H9 (cell line): ENCODE measurements at regions not wholly inside any gene's neighbourhood (a gene's known extent, or its start where the extent isn't known, plus 50 kb on each side); places are given as distances from the start of the nearest gene placed in this dataset.

Source experiments
- DNase-seq: peaks from one replicate; pipeline ENCODE4 v3.0.0-alpha.2; 2017
- H2AFZ ChIP-seq: one replicate; pipeline ENCODE4 v1.6.1; 2013; ENCODE audit warnings: mild to moderate bottlenecking, low read length, control low read depth, moderate library complexity
- H2AK5ac ChIP-seq: 2 replicates; pipeline ENCODE4 v1.6.1; 2013; ENCODE audit warnings: low read length, control low read depth, mixed read lengths; ENCODE audit not compliant: insufficient read length
- H2BK120ac ChIP-seq: one replicate; pipeline ENCODE4 v1.6.1; 2013; ENCODE audit warnings: low read depth, mild to moderate bottlenecking, low read length, control low read depth, inconsistent platforms; ENCODE audit not compliant: poor library complexity, severe bottlenecking
- H2BK12ac ChIP-seq: 2 replicates; pipeline ENCODE4 v1.6.1; 2013; ENCODE audit warnings: low read length, control low read depth, mixed read lengths, low read depth; ENCODE audit not compliant: insufficient read length
- H2BK15ac ChIP-seq: 2 replicates; pipeline ENCODE4 v1.6.1; 2013; ENCODE audit warnings: low read depth, low read length, control low read depth
- H2BK20ac ChIP-seq: one replicate; pipeline ENCODE4 v1.6.1; 2013; ENCODE audit warnings: low read depth, mild to moderate bottlenecking, low read length, control low read depth, inconsistent platforms; ENCODE audit not compliant: poor library complexity, severe bottlenecking
- H2BK5ac ChIP-seq: 2 replicates; pipeline ENCODE4 v1.6.1; 2013; ENCODE audit warnings: low read length, control low read depth, mixed read lengths; ENCODE audit not compliant: insufficient read length
- H3K14ac ChIP-seq: 2 replicates; pipeline ENCODE4 v1.6.1; 2013; ENCODE audit warnings: low read length, control low read depth; ENCODE audit not compliant: insufficient read depth
- H3K18ac ChIP-seq: 2 replicates; pipeline ENCODE4 v1.6.1; 2013; ENCODE audit warnings: low read depth, mild to moderate bottlenecking, mixed read lengths, low read length, control low read depth; ENCODE audit not compliant: insufficient read length
- H3K23ac ChIP-seq: 2 replicates; pipeline ENCODE4 v1.6.1; 2013; ENCODE audit warnings: low read length, control low read depth, mixed read lengths, low read depth; ENCODE audit not compliant: insufficient read length
- H3K23me2 ChIP-seq: 2 replicates; pipeline ENCODE4 v1.6.1; 2013; ENCODE audit warnings: low read depth, mild to moderate bottlenecking, mixed read lengths, low read length, control low read depth; ENCODE audit not compliant: insufficient read length, poor library complexity, severe bottlenecking
- H3K27ac ChIP-seq: 2 replicates; pipeline ENCODE4 v1.5.1; 2013; ENCODE audit warnings: low read length, control low read depth, mixed read lengths, low read depth; ENCODE audit not compliant: insufficient read length
- H3K27me3 ChIP-seq: 2 replicates; pipeline ENCODE4 v1.6.1; 2013; ENCODE audit warnings: low read length, control low read depth, inconsistent platforms; ENCODE audit not compliant: insufficient read depth
- H3K4ac ChIP-seq: 2 replicates; pipeline ENCODE4 v1.6.1; 2013; ENCODE audit warnings: low read depth, mild to moderate bottlenecking, control low read depth, inconsistent platforms, low read length, moderate library complexity
- H3K4me1 ChIP-seq: 2 replicates; pipeline ENCODE4 v1.6.1; 2013; ENCODE audit warnings: low read length, control low read depth, inconsistent platforms; ENCODE audit not compliant: insufficient read depth
- H3K4me2 ChIP-seq: 2 replicates; pipeline ENCODE4 v1.6.1; 2013; ENCODE audit warnings: low read length, control low read depth, mixed read lengths; ENCODE audit not compliant: insufficient read length, insufficient read depth
- H3K56ac ChIP-seq: 2 replicates; pipeline ENCODE4 v1.6.1; 2013; ENCODE audit warnings: low read depth, mild to moderate bottlenecking, mixed read lengths, low read length, control low read depth; ENCODE audit not compliant: insufficient read length
- H3K79me1 ChIP-seq: 2 replicates; pipeline ENCODE4 v1.6.1; 2013; ENCODE audit warnings: low read depth, mild to moderate bottlenecking, moderate library complexity, low read length, control low read depth, inconsistent platforms; ENCODE audit not compliant: insufficient read depth, poor library complexity, severe bottlenecking
- H3K79me2 ChIP-seq: 2 replicates; pipeline ENCODE4 v1.6.1; 2013; ENCODE audit warnings: low read length, control low read depth, inconsistent platforms; ENCODE audit not compliant: insufficient read depth
- H3K9ac ChIP-seq: 2 replicates; pipeline ENCODE4 v1.6.1; 2013; ENCODE audit warnings: low read length, control low read depth, mixed read lengths; ENCODE audit not compliant: insufficient read length; ENCODE audit errors: extremely low read depth
- H3K9me3 ChIP-seq: one replicate; pipeline ENCODE4 v1.6.1; 2013; ENCODE audit warnings: low read depth, low read length, inconsistent platforms; ENCODE audit not compliant: control insufficient read depth
- H3T11ph ChIP-seq: one replicate; pipeline ENCODE4 v1.6.1; 2013; ENCODE audit warnings: mild to moderate bottlenecking, low read length, control low read depth, inconsistent platforms
- H4K20me1 ChIP-seq: one replicate; pipeline ENCODE4 v1.6.1; 2013; ENCODE audit not compliant: control insufficient read depth, insufficient read length, insufficient read depth
- H4K5ac ChIP-seq: 2 replicates; pipeline ENCODE4 v1.6.1; 2013; ENCODE audit warnings: low read depth, mild to moderate bottlenecking, mixed read lengths, low read length, control low read depth; ENCODE audit not compliant: insufficient read length
- H4K8ac ChIP-seq: replicated peaks from 2 replicates; pipeline ENCODE4 v1.6.1; 2013; ENCODE audit warnings: low read length, control low read depth, mixed read lengths, low read depth; ENCODE audit not compliant: insufficient read length
- H4K91ac ChIP-seq: 2 replicates; pipeline ENCODE4 v1.6.1; 2013; ENCODE audit warnings: low read depth, mild to moderate bottlenecking, moderate library complexity, mixed read lengths, low read length, control low read depth; ENCODE audit not compliant: insufficient read length
- H3K27ac Mint-ChIP-seq, 3 experiments: 2 replicates in 2 of 3; 3 replicates in 1 of 3; pipeline ENCODE4 v1.8.0; 2020 to 2021; ENCODE audit warnings: mixed read lengths in 3 of 3, mild to moderate bottlenecking in 1 of 3, moderate library complexity in 1 of 3
- H3K27me3 Mint-ChIP-seq: 2 replicates; pipeline ENCODE4 v1.8.0; 2021; ENCODE audit warnings: low read depth, mild to moderate bottlenecking, moderate library complexity, mixed read lengths
- H3K36me3 Mint-ChIP-seq, 3 experiments: 2 replicates in 2 of 3; 3 replicates in 1 of 3; pipeline ENCODE4 v1.8.0; 2020 to 2021; ENCODE audit warnings: low read depth in 3 of 3, mixed read lengths in 3 of 3; ENCODE audit not compliant: insufficient read depth in 1 of 3
- H3K4me1 Mint-ChIP-seq, 2 experiments: 2 replicates each; pipeline ENCODE4 v1.8.0; 2020; ENCODE audit warnings: mixed read lengths in 2 of 2
- H3K4me3 Mint-ChIP-seq, 2 experiments: 2 replicates in 1 of 2; 3 replicates in 1 of 2; pipeline ENCODE4 v1.8.0; 2020 to 2021; ENCODE audit warnings: mild to moderate bottlenecking in 2 of 2, mixed read lengths in 2 of 2, moderate library complexity in 1 of 2
- H3K9me3 Mint-ChIP-seq, 2 experiments: 2 replicates in 1 of 2; 3 replicates in 1 of 2; pipeline ENCODE4 v1.8.0; 2020; ENCODE audit warnings: mild to moderate bottlenecking in 2 of 2, mixed read lengths in 2 of 2, moderate library complexity in 1 of 2
- WGBS: extraction: QIAGEN DNeasy Blood & Tissue Kit; methylation state at CpG from one replicate; pipeline ENCODE4 v1.1.7; 2013; ENCODE audit warnings: missing lambda C conversion rate, low lambda C conversion rate, mixed read lengths; ENCODE audit not compliant: insufficient read length; ENCODE audit errors: extremely low coverage; 5-methylcytosine and 5-hydroxymethylcytosine counted together
- TF ChIP-seq, protein P1 (sequence below): fragments of 200-600 bp; sonication (generic); conservative IDR thresholded peaks from 3 replicates; pipeline ENCODE4 v1.8.0; 2021; ENCODE audit warnings: antibody characterized with exemption, mild to moderate bottlenecking

DNA sequence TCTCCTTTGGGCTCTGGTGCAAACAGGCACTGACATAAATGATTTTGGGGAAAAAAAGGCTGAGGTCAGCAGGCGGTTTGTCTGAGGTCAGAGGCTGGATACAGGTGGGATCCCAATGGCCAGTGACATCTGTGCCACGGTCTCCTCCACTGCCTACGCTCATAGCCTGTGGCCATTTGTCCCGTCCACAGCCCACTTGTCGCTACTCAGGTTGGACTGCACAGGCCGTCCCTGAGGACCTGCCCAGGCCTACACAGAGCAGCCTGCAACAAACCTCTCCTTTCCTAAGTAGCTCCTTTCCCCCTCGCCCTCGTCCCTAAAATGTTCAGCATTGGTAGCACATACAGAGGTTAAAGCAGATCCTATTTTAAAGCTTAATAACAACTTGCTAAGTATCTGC, 150.7 kb downstream of the ZBTB18 start:
- Histone ChIP-seq H3K4ac (no peak overlapping the region), H3K56ac (no peak overlapping the region), H3K79me2 (no peaks in the 10 kb centered on the region), H2BK5ac (no peak overlapping the region), H3T11ph (no peak overlapping the region), H4K8ac (no peak overlapping the region), H2AFZ (no peak overlapping the region), H3K9ac (no peak overlapping the region), H3K9me3 (no peaks in the 10 kb centered on the region), H2BK12ac (no peak overlapping the region), H3K23ac (no peak overlapping the region), H3K79me1 (no peaks in the 10 kb centered on the region), H4K20me1 (no peaks in the 10 kb centered on the region), H2BK20ac (no peak overlapping the region), H3K4me2 (no peak overlapping the region), H3K4me1 (no peaks in the 10 kb centered on the region; the same call in 1 of the 2 replicates), H3K18ac (no peak overlapping the region), H4K91ac (no peak overlapping the region), H4K5ac (no peak overlapping the region), H3K23me2 (no peaks in the 10 kb centered on the region), H3K27ac (no peak overlapping the region), H2BK120ac (no peak overlapping the region), H3K14ac (no peak overlapping the region; the same call in 1 of the 2 replicates), H2AK5ac (no peak overlapping the region), H3K27me3 (no peaks in the 10 kb centered on the region), H2BK15ac (no peak overlapping the region)
- TF ChIP-seq, protein P1, sequence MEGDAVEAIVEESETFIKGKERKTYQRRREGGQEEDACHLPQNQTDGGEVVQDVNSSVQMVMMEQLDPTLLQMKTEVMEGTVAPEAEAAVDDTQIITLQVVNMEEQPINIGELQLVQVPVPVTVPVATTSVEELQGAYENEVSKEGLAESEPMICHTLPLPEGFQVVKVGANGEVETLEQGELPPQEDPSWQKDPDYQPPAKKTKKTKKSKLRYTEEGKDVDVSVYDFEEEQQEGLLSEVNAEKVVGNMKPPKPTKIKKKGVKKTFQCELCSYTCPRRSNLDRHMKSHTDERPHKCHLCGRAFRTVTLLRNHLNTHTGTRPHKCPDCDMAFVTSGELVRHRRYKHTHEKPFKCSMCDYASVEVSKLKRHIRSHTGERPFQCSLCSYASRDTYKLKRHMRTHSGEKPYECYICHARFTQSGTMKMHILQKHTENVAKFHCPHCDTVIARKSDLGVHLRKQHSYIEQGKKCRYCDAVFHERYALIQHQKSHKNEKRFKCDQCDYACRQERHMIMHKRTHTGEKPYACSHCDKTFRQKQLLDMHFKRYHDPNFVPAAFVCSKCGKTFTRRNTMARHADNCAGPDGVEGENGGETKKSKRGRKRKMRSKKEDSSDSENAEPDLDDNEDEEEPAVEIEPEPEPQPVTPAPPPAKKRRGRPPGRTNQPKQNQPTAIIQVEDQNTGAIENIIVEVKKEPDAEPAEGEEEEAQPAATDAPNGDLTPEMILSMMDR: no peak
- DNase-seq: no peak
- no peak overlapping the region for H3K4me3 Mint-ChIP-seq
- peaks cover 7 to 9% of the 10 kb centered on the region in 2 experiments for H3K4me1 Mint-ChIP-seq
- no peaks in the 10 kb centered on the region for H3K36me3 Mint-ChIP-seq
- no peaks in the 10 kb centered on the region for H3K9me3 Mint-ChIP-seq
- no peak overlapping the region for H3K27ac Mint-ChIP-seq
- H3K27me3 Mint-ChIP-seq: no peaks in the 10 kb centered on the region; the same call in 1 of the 2 replicates
- WGBS: no CpG with 5 or more reads among the region's 8 CpGs
